Adrenal gland (tissue), 9 donors: ENCODE measurements at regions not wholly inside any gene's neighbourhood (a gene's known extent, or its start where the extent isn't known, plus 50 kb on each side); places are given as distances from the start of the nearest gene placed in this dataset.

Source experiments
- DNase-seq, 7 donors: peaks; one replicate each; pipeline ENCODE4 v3.0.0-alpha.2; 2019 to 2020
- H3K27ac ChIP-seq, 5 donors: fragments of 200-600 bp; sonication (generic) in 4 of 5; 1 replicate in 3 of 5; 2 replicates in 2 of 5; pipeline versions ENCODE4 v1.5.1 to v1.8.0; 2016 to 2020; ENCODE audit warnings: mild to moderate bottlenecking in 1 of 5
- H3K27me3 ChIP-seq: fragments of 200-600 bp; 2 replicates; pipeline ENCODE4 v1.8.0; 2021
- H3K36me3 ChIP-seq, 2 donors: fragments of 200-600 bp; replicated peaks in 1 of 2; 1 replicate in 1 of 2; 2 replicates in 1 of 2; pipeline versions ENCODE4 v1.5.1 to v1.8.0; 2018 to 2022
- H3K4me1 ChIP-seq, 2 donors: fragments of 200-600 bp; replicated peaks in 1 of 2; 1 replicate in 1 of 2; 2 replicates in 1 of 2; pipeline versions ENCODE4 v1.5.1 to v1.8.0; 2018 to 2021
- H3K4me3 ChIP-seq, 4 donors: fragments of 200-600 bp; sonication (generic) in 3 of 4; one replicate each; pipeline ENCODE4 v1.5.1; 2016 to 2018
- H3K9me3 ChIP-seq, 3 donors: fragments of 200-600 bp; sonication (generic) in 1 of 3; replicated peaks in 1 of 3; 1 replicate in 2 of 3; 2 replicates in 1 of 3; pipeline versions ENCODE4 v1.5.1 to v1.8.0; 2016 to 2021
- CTCF ChIP-seq, 6 experiments: fragments of 450-650 bp in 4 of 6; fragments of 200-600 bp in 2 of 6; sonication (generic) in 1 of 6; IDR thresholded peaks; 1 replicate in 5 of 6; 2 replicates in 1 of 6; pipeline versions ENCODE4 v1.5.1 to v1.8.0; 2016 to 2021; ENCODE audit warnings: antibody characterized with exemption in 6 of 6, mild to moderate bottlenecking in 2 of 6, moderate library complexity in 1 of 6
- POLR2A ChIP-seq, 2 donors: fragments of 450-650 bp; IDR thresholded peaks; one replicate each; pipeline ENCODE4 v1.6.1; 2017; ENCODE audit warnings: antibody characterized with exemption in 2 of 2, mild to moderate bottlenecking in 2 of 2, moderate library complexity in 1 of 2
- WGBS, 4 donors: extraction: QIAGEN DNeasy Blood & Tissue Kit in 2 of 4; methylation state at CpG; one replicate each; pipeline versions ENCODE4 v1.1.5 to v1.1.7; 2013 to 2017; 5-methylcytosine and 5-hydroxymethylcytosine counted together
- intact Hi-C, 2 donors: fragments of 100-400 bp; cut with DNase I; formaldehyde crosslinking; loops; one replicate each; pipeline versions ENCODE4 v1.14.1 to v1.15.0; 2022 to 2023
- donor health status: healthy with polysubstance abuse.
- donor health status: Bipolar disorder and iron deficiency.
- donor health status: DM: yes; HTN: yes; CAD: no.
- donor health status: DM: no; HTN: no; CAD: no.
- donor health status: DM: no; HTN: no; CAD: no.

- Histone ChIP-seq H3K27ac (no peak overlapping the region), H3K27me3 (no peaks in the 10 kb centered on the region), H3K36me3 (no peaks in the 10 kb centered on the region), H3K4me1 (no peaks in the 10 kb centered on the region), H3K9me3 (no peaks in the 10 kb centered on the region), H3K4me3 (no peak overlapping the region)
- TF ChIP-seq CTCF (IDR thresholded peaks at IDR 0.05), result no peak
- 57 to 70% (median 60%) methylated on average over 2 of the region's 2 CpGs for WGBS, 4 donors
- intact Hi-C loops, result no loop called here
- no peak for DNase-seq
Observed at GRCh38 chr1:170306948-170307347, 161.2 kb downstream of the NTMT2 start.

GRCh38 chr1:170307426-170307825 is 161.7 kb downstream of the NTMT2 start:
- no peak overlapping the region for H3K27ac ChIP-seq
- H3K36me3 ChIP-seq, result no peaks in the 10 kb centered on the region
- no peak for TF ChIP-seq POLR2A (IDR thresholded peaks at IDR 0.05)
- no peak for TF ChIP-seq CTCF (IDR thresholded peaks at IDR 0.05)
- no peaks in the 10 kb centered on the region for H3K4me1 ChIP-seq
- DNase-seq, result no peak
- intact Hi-C loops, result no loop called here
- H3K4me3 ChIP-seq, result no peak overlapping the region
- 22 to 31% (median 28%) methylated on average over 1 of the region's 1 CpG for WGBS, 4 donors
- H3K27me3 ChIP-seq, result no peaks in the 10 kb centered on the region
- H3K9me3 ChIP-seq, result no peaks in the 10 kb centered on the region

- Histone ChIP-seq H3K36me3 (no peaks in the 10 kb centered on the region), H3K9me3 (no peaks in the 10 kb centered on the region), H3K27ac (no peak overlapping the region), H3K4me1 (no peaks in the 10 kb centered on the region), H3K27me3 (no peaks in the 10 kb centered on the region), H3K4me3 (no peak overlapping the region)
- DNase-seq, result peak in 4 of 7 donors; percentile 17 to 27 (median 22)
- intact Hi-C loops, result no loop called here
- TF ChIP-seq POLR2A (IDR thresholded peaks at IDR 0.05) (no peak), CTCF (IDR thresholded peaks at IDR 0.05) (no peak)
- 45 to 61% (median 55%) methylated on average over 10 of the region's 10 CpGs for WGBS, 4 donors
Observed at GRCh38 chr1:170309389-170310013, 163.7 kb downstream of the NTMT2 start.

- Histone ChIP-seq H3K27ac (no peak overlapping the region), H3K4me1 (no peaks in the 10 kb centered on the region), H3K9me3 (no peaks in the 10 kb centered on the region), H3K27me3 (no peaks in the 10 kb centered on the region), H3K36me3 (no peaks in the 10 kb centered on the region), H3K4me3 (no peak overlapping the region)
- TF ChIP-seq POLR2A (IDR thresholded peaks at IDR 0.05) (no peak), CTCF (IDR thresholded peaks at IDR 0.05) (no peak)
- no peak for DNase-seq
- intact Hi-C loops, result no loop called here
- WGBS, 4 donors, result 85 to 92% (median 88%) methylated on average over 1 of the region's 1 CpG
Observed at GRCh38 chr1:170310014-170310405, 164.3 kb downstream of the NTMT2 start.
